Right lobe of liver (tissue), 6 donors: ENCODE measurements at regions not wholly inside any gene's neighbourhood (a gene's known extent, or its start where the extent isn't known, plus 50 kb on each side); places are given as distances from the start of the nearest gene placed in this dataset.

Experiments
- ATAC-seq, 4 donors: fragments of 200-7000 bp; cut with Tn5 transposase; one replicate each; pipeline ENCODE4 v1.9.1; 2020; ENCODE audit warnings: mild to moderate bottlenecking in 4 of 4, moderate library complexity in 4 of 4
- DNase-seq, 3 donors: peaks; one replicate each; pipeline ENCODE4 v3.0.0-alpha.2; 2020
- H3K27ac ChIP-seq, 3 donors: fragments of 200-600 bp; one replicate each; pipeline ENCODE4 v1.8.0; 2022
- H3K27me3 ChIP-seq, 2 donors: fragments of 200-600 bp; one replicate each; pipeline ENCODE4 v1.8.0; 2022
- H3K36me3 ChIP-seq, 4 donors: fragments of 200-600 bp; sonication (generic) in 1 of 4; one replicate each; pipeline versions ENCODE4 v1.5.1 to v1.8.0; 2017 to 2022; ENCODE audit warnings: control low read depth in 1 of 4
- H3K4me1 ChIP-seq, 4 donors: fragments of 200-600 bp; sonication (generic) in 1 of 4; one replicate each; pipeline versions ENCODE4 v1.5.1 to v1.8.0; 2017 to 2022; ENCODE audit warnings: control low read depth in 1 of 4
- H3K4me3 ChIP-seq, 3 donors: fragments of 200-600 bp; one replicate each; pipeline ENCODE4 v1.8.0; 2022
- H3K9me3 ChIP-seq, 4 donors: fragments of 200-600 bp; sonication (generic) in 1 of 4; one replicate each; pipeline versions ENCODE4 v1.5.1 to v1.8.0; 2017 to 2022; ENCODE audit warnings: control low read depth in 1 of 4
- POLR2A ChIP-seq: fragments of 450-650 bp; IDR thresholded peaks from one replicate; pipeline ENCODE4 v1.6.1; 2017; ENCODE audit warnings: antibody characterized with exemption, mild to moderate bottlenecking
- WGBS: methylation state at CpG from one replicate; pipeline ENCODE4 v1.1.6; 2018; ENCODE audit warnings: low coverage, low lambda C conversion rate; ENCODE audit not compliant: insufficient coverage; ENCODE audit errors: missing lambda C conversion rate; 5-methylcytosine and 5-hydroxymethylcytosine counted together
- intact Hi-C, 2 donors: fragments of 100-400 bp; cut with DNase I; formaldehyde crosslinking; loops; one replicate each; pipeline versions ENCODE4 v1.11.2 to v1.14.1; 2022
- TF ChIP-seq, protein P1 (sequence below), 4 donors: fragments of 200-600 bp in 3 of 4; fragments of 450-650 bp in 1 of 4; IDR thresholded peaks; one replicate each; pipeline versions ENCODE4 v1.5.1 to v1.8.0; 2016 to 2022; ENCODE audit warnings: antibody characterized with exemption in 4 of 4, mild to moderate bottlenecking in 2 of 4
- donor health status: DM: no; HTN: yes; CAD: no.
- donor health status: DM: no; HTN: no; CAD: no.
- donor health status: DM: no; HTN: no; CAD: no.
- donor health status: DM: no; HTN: yes; CAD: no.
- donor health status: DM: no; HTN: yes; CAD: no.

DNA sequence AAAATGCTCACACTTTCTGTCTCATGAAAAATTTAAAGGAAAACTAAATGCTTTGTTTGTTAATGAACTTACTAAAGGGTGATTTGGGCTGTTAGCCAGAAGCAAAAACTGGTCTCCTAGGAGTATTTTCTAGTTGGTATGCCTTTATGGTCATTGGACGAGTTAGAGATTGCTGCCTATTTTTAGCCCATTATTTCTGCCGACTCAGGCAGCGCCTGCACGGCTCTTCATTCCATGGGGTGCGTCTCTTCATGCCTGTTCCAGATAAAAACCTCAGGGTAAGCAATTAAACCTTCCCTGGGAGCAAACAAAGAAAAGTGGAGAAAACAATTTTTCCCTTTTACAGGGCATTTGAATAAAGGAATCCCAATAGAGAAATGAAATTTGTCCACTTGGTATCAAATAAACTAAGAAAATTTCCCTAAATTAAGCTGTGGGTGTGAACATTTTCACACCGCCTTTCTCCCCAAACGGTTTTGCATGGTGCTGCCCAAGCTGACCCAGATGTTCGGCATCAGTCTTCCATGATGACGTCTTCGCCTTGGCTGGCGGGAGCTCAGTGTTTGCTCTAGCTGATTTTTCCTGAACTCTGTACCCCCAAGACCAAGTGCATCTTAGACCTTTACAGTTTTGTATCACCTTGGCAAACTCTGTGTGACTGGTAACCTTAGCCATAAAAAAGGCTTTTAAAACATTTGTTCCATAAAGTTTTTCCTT, 61.7 kb upstream of the ADGRG2 start:
- no peak for ATAC-seq
- intact Hi-C loops = no loop called here
- no peak for DNase-seq
- 61% methylated on average over 11 of the region's 11 CpGs for whole genome bisulfite sequencing
- no peaks in the 10 kb centered on the region for H3K36me3 ChIP-seq
- TF ChIP-seq, protein P1, sequence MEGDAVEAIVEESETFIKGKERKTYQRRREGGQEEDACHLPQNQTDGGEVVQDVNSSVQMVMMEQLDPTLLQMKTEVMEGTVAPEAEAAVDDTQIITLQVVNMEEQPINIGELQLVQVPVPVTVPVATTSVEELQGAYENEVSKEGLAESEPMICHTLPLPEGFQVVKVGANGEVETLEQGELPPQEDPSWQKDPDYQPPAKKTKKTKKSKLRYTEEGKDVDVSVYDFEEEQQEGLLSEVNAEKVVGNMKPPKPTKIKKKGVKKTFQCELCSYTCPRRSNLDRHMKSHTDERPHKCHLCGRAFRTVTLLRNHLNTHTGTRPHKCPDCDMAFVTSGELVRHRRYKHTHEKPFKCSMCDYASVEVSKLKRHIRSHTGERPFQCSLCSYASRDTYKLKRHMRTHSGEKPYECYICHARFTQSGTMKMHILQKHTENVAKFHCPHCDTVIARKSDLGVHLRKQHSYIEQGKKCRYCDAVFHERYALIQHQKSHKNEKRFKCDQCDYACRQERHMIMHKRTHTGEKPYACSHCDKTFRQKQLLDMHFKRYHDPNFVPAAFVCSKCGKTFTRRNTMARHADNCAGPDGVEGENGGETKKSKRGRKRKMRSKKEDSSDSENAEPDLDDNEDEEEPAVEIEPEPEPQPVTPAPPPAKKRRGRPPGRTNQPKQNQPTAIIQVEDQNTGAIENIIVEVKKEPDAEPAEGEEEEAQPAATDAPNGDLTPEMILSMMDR (IDR thresholded peaks at IDR 0.05) = no peak
- TF ChIP-seq POLR2A = no peak
- no peaks in the 10 kb centered on the region for H3K4me1 ChIP-seq
- no peak overlapping the region for H3K27ac ChIP-seq
- no peaks in the 10 kb centered on the region for H3K27me3 ChIP-seq
- H3K4me3 ChIP-seq = no peak overlapping the region
- H3K9me3 ChIP-seq = no peaks in the 10 kb centered on the region

DNA sequence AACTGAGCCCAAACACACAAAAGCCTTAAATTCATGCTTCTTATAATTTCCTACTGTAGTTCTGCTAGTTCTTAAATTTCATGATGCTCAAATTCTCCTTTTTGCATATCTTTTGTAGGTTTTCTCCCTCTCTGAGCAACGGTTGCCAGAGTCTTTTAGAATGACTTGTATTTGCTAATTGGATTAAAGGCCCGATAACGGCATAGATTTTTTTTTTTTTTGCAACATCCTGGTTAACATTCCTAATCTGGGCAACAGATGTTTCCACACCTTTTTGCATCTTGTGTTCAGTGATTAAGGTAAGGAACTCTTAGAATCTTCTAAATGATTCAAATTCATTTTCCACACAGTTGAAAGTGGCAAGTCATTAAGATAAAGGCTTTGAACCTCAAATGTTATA, 66.3 kb upstream of the ADGRG2 start:
- 46% methylated on average over 3 of the region's 3 CpGs for WGBS
- no peaks in the 10 kb centered on the region for H3K27me3 ChIP-seq
- no peak for ATAC-seq

DNA sequence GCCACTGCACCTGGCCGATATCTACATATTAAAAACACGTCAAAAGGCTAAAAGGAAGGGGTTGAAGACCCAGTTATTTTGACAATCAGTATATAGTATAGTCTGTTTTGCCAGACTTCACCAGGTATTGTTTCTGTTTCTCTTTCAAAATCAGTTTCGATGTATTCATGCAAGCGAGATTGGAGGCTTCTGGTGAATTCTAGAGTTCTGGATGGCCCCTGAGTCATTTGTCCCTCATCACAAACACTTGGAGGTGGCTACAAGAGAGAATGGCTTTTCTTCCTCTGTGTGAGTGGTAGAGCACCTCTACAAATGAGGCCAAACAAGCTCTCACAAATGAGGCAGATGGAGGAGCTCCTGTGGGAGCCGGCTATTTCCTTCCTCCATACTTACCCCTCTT, 68.6 kb upstream of the ADGRG2 start:
- WGBS = 74% methylated on average over 5 of the region's 5 CpGs
- H3K27ac ChIP-seq = no peak overlapping the region
- H3K27me3 ChIP-seq = peaks cover 0 to 3% of the 10 kb centered on the region in 2 donors
- H3K36me3 ChIP-seq = no peaks in the 10 kb centered on the region
- DNase-seq (no peak), ATAC-seq (no peak)
- H3K4me3 ChIP-seq = no peak overlapping the region
- H3K9me3 ChIP-seq = no peaks in the 10 kb centered on the region
- TF ChIP-seq, protein P1 (IDR thresholded peaks at IDR 0.05) = no peak
- TF ChIP-seq POLR2A = no peak
- H3K4me1 ChIP-seq = no peaks in the 10 kb centered on the region
- intact Hi-C loops = no loop called here

More for the DNA sequence above, 66.3 kb upstream of the ADGRG2 start:
- intact Hi-C loops = no loop called here
- Histone ChIP-seq H3K4me3 (no peak overlapping the region), H3K36me3 (no peaks in the 10 kb centered on the region), H3K27ac (no peak overlapping the region), H3K4me1 (no peaks in the 10 kb centered on the region), H3K9me3 (no peaks in the 10 kb centered on the region)
- DNase-seq = no peak
- TF ChIP-seq, protein P1 (IDR thresholded peaks at IDR 0.05) = no peak
- TF ChIP-seq POLR2A = no peak

DNA sequence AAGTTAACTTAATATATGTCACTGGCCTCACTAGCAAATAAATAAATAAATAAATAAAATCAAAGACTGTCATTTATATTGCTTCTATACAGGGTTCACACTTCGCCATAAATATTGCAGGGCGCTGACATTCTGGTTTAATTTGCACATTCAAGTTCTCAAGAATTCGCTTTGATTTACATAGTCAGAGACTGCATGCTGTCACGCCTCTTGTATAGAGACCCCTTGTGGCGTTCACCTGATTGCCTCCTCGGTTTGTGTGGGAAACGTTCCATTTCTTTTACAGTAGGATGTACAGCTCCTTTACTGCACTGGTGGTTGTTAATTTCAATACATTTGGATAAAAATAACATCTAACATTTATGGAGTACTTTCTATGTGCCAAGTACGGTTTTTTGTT, 71.3 kb upstream of the ADGRG2 start:
- TF ChIP-seq POLR2A = no peak
- TF ChIP-seq, protein P1 (IDR thresholded peaks at IDR 0.05) = no peak
- Histone ChIP-seq H3K9me3 (no peaks in the 10 kb centered on the region), H3K4me3 (no peak overlapping the region), H3K27ac (no peak overlapping the region), H3K4me1 (no peaks in the 10 kb centered on the region), H3K27me3 (peaks cover 0 to 3% of the 10 kb centered on the region in 2 donors), H3K36me3 (no peaks in the 10 kb centered on the region)
- WGBS = 37% methylated on average over 8 of the region's 8 CpGs
- ATAC-seq (no peak), DNase-seq (no peak)
- intact Hi-C loops = no loop called here
